Stomach (tissue), 8 donors: ENCODE measurements at regions not wholly inside any gene's neighbourhood (a gene's known extent, or its start where the extent isn't known, plus 50 kb on each side); places are given as distances from the start of the nearest gene placed in this dataset.
A peak's percentile ranks its signal among the peaks of the same experiment; 100 is the strongest.

Source experiments
- DNase-seq, 2 donors: peaks; one replicate each; pipeline versions ENCODE4 v3.0.0 to v3.0.0-alpha.2; 2013 to 2019
- H3K27ac ChIP-seq, 5 donors: fragments of 200-600 bp in 4 of 5; sonication (generic) in 4 of 5; one replicate each; pipeline ENCODE4 v1.5.1; 2013 to 2019; ENCODE audit warnings: mild to moderate bottlenecking in 1 of 5, moderate library complexity in 1 of 5
- H3K27me3 ChIP-seq, 3 donors: fragments of 200-600 bp; sonication (generic); one replicate each; pipeline ENCODE4 v1.5.1; 2017 to 2019; ENCODE audit warnings: mixed run types in 1 of 3
- H3K36me3 ChIP-seq, 4 donors: fragments of 200-600 bp; sonication (generic); 1 replicate in 3 of 4; 2 replicates in 1 of 4; pipeline ENCODE4 v1.5.1; 2016 to 2019
- H3K4me1 ChIP-seq, 4 donors: fragments of 200-600 bp; sonication (generic); one replicate each; pipeline ENCODE4 v1.5.1; 2016 to 2019
- H3K4me3 ChIP-seq, 4 donors: fragments of 200-600 bp; sonication (generic) in 3 of 4; one replicate each; pipeline ENCODE4 v1.5.1; 2016 to 2019; ENCODE audit warnings: mild to moderate bottlenecking in 1 of 4
- H3K9me3 ChIP-seq, 4 donors: fragments of 200-600 bp; sonication (generic); one replicate each; pipeline ENCODE4 v1.5.1; 2016 to 2019
- CTCF ChIP-seq, 7 experiments: fragments of 450-650 bp in 4 of 7; fragments of 200-600 bp in 3 of 7; sonication (generic) in 3 of 7; IDR thresholded peaks; one replicate each; pipeline ENCODE4 v1.5.1; 2016 to 2019; ENCODE audit warnings: antibody characterized with exemption in 7 of 7, control low read depth in 2 of 7, mild to moderate bottlenecking in 1 of 7
- EP300 ChIP-seq: sonication (generic); formaldehyde crosslinking; IDR thresholded peaks from one replicate; pipeline ENCODE4 v1.6.1; 2017; ENCODE audit warnings: antibody characterized with exemption
- POLR2A ChIP-seq, 4 donors: fragments of 450-650 bp; IDR thresholded peaks; one replicate each; pipeline ENCODE4 v1.6.1; 2016; ENCODE audit warnings: antibody characterized with exemption in 4 of 4, control low read depth in 2 of 4, mild to moderate bottlenecking in 1 of 4, moderate library complexity in 1 of 4
- POLR2AphosphoS5 ChIP-seq, 3 donors: sonication (generic); formaldehyde crosslinking; IDR thresholded peaks; one replicate each; pipeline ENCODE4 v1.6.1; 2016; ENCODE audit warnings: antibody characterized with exemption in 3 of 3
- WGBS, 5 donors: extraction: QIAGEN DNeasy Blood & Tissue Kit in 3 of 5; methylation state at CpG; one replicate each; pipeline versions ENCODE4 v1.1.5 to v1.1.7; 2013 to 2018; 5-methylcytosine and 5-hydroxymethylcytosine counted together
- intact Hi-C: fragments of 100-400 bp; cut with DNase I; formaldehyde crosslinking; loops from one replicate; pipeline ENCODE4 v1.15.1; 2023; ENCODE audit warnings: low total_unique reads
- donor health status: healthy with polysubstance abuse.
- donor health status: Bipolar disorder and iron deficiency.
- donor health status: healthy.

GRCh38 chr9:30519166-30519565, 1865.3 kb upstream of the ACO1 start:
- TF ChIP-seq CTCF (IDR thresholded peaks at IDR 0.05) (no peak), EP300 (no peak), POLR2AphosphoS5 (IDR thresholded peaks at IDR 0.05) (no peak), POLR2A (IDR thresholded peaks at IDR 0.05) (no peak)
- DNase-seq: no peak
- no peaks in the 10 kb centered on the region for H3K27me3 ChIP-seq
- peaks cover 0 to 8% (median 0%) of the 10 kb centered on the region in 4 donors for H3K9me3 ChIP-seq
- no peaks in the 10 kb centered on the region for H3K4me1 ChIP-seq
- 80 to 92% (median 85%) methylated on average over 1 of the region's 1 CpG for WGBS, 5 donors
- no peaks in the 10 kb centered on the region for H3K36me3 ChIP-seq
- H3K27ac ChIP-seq: no peak overlapping the region
- no peak overlapping the region for H3K4me3 ChIP-seq
- intact Hi-C loops: no loop called here

- Histone ChIP-seq H3K27me3 (no peaks in the 10 kb centered on the region), H3K36me3 (no peaks in the 10 kb centered on the region), H3K4me3 (no peak overlapping the region), H3K9me3 (peaks cover 0 to 6% (median 0%) of the 10 kb centered on the region in 4 donors), H3K27ac (no peak overlapping the region), H3K4me1 (no peaks in the 10 kb centered on the region)
- no peak for DNase-seq
- 50 to 69% (median 65%) methylated on average over 2 of the region's 2 CpGs for WGBS, 5 donors
- intact Hi-C loops: no loop called here
- TF ChIP-seq POLR2A (IDR thresholded peaks at IDR 0.05) (no peak), POLR2AphosphoS5 (IDR thresholded peaks at IDR 0.05) (no peak)
Measured at GRCh38 chr9:30519756-30520155, 1864.7 kb upstream of the ACO1 start.

GRCh38 chr9:30522061-30522460, 1862.4 kb upstream of the ACO1 start:
- Histone ChIP-seq H3K27me3 (no peaks in the 10 kb centered on the region), H3K4me1 (no peaks in the 10 kb centered on the region), H3K36me3 (no peaks in the 10 kb centered on the region), H3K4me3 (no peak overlapping the region), H3K9me3 (no peaks in the 10 kb centered on the region), H3K27ac (no peak overlapping the region)
- peak in 1 of 2 donors; percentile 17 for DNase-seq
- 80 to 95% (median 88%) methylated on average over 2 of the region's 2 CpGs for WGBS, 5 donors
- intact Hi-C loops: no loop called here
- TF ChIP-seq EP300 (no peak), CTCF (IDR thresholded peaks at IDR 0.05) (no peak), POLR2AphosphoS5 (IDR thresholded peaks at IDR 0.05) (no peak), POLR2A (IDR thresholded peaks at IDR 0.05) (no peak)

GRCh38 chr9:30522486-30522885, 1862.0 kb upstream of the ACO1 start:
- WGBS, 5 donors: 40 to 85% (median 69%) methylated on average over 3 of the region's 3 CpGs
- Histone ChIP-seq H3K9me3 (no peaks in the 10 kb centered on the region), H3K36me3 (no peaks in the 10 kb centered on the region), H3K4me1 (no peaks in the 10 kb centered on the region), H3K4me3 (no peak overlapping the region), H3K27me3 (no peaks in the 10 kb centered on the region), H3K27ac (no peak overlapping the region)
- intact Hi-C loops: no loop called here
- TF ChIP-seq CTCF (IDR thresholded peaks at IDR 0.05) (no peak), POLR2A (IDR thresholded peaks at IDR 0.05) (no peak), POLR2AphosphoS5 (IDR thresholded peaks at IDR 0.05) (no peak), EP300 (no peak)
- DNase-seq: no peak

- no peak for DNase-seq
- Histone ChIP-seq H3K9me3 (no peaks in the 10 kb centered on the region), H3K27ac (no peak overlapping the region), H3K4me3 (no peak overlapping the region), H3K4me1 (no peaks in the 10 kb centered on the region), H3K27me3 (no peaks in the 10 kb centered on the region), H3K36me3 (no peaks in the 10 kb centered on the region)
- 61 to 80% (median 65%) methylated on average over 1 of the region's 1 CpG for WGBS, 5 donors
- no peak for TF ChIP-seq POLR2AphosphoS5 (IDR thresholded peaks at IDR 0.05)
- no peak for TF ChIP-seq EP300
- TF ChIP-seq CTCF (IDR thresholded peaks at IDR 0.05): no peak
- no peak for TF ChIP-seq POLR2A (IDR thresholded peaks at IDR 0.05)
- intact Hi-C loops: no loop called here
Measured at GRCh38 chr9:30524311-30524710, 1860.1 kb upstream of the ACO1 start.
